ENCODE measurements at regions not wholly inside any gene's neighbourhood (a gene's known extent, or its start where the extent isn't known, plus 50 kb on each side); places are given as distances from the start of the nearest gene placed in this dataset.

DNA sequence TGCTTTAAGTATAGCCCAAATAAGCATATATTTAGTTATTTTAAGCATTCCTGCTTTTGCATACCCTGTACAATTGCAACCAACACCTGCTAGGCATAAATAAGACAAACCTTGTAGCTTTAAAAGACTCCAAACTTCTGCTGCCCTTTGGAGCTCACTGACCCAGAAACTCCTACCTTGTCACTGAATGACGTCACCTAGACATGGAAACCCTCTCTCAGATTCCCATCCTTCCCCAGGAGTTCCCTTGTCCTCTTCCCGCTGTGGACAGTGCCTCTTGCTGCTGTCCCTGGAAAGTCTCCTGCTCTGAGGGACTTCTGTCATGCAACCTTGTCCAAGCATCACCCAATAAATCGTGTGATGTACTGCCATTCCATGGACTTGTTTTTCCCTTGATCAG is 507.2 kb downstream of the GRXCR1 start (continued):
- TF ChIP-seq, protein P1, sequence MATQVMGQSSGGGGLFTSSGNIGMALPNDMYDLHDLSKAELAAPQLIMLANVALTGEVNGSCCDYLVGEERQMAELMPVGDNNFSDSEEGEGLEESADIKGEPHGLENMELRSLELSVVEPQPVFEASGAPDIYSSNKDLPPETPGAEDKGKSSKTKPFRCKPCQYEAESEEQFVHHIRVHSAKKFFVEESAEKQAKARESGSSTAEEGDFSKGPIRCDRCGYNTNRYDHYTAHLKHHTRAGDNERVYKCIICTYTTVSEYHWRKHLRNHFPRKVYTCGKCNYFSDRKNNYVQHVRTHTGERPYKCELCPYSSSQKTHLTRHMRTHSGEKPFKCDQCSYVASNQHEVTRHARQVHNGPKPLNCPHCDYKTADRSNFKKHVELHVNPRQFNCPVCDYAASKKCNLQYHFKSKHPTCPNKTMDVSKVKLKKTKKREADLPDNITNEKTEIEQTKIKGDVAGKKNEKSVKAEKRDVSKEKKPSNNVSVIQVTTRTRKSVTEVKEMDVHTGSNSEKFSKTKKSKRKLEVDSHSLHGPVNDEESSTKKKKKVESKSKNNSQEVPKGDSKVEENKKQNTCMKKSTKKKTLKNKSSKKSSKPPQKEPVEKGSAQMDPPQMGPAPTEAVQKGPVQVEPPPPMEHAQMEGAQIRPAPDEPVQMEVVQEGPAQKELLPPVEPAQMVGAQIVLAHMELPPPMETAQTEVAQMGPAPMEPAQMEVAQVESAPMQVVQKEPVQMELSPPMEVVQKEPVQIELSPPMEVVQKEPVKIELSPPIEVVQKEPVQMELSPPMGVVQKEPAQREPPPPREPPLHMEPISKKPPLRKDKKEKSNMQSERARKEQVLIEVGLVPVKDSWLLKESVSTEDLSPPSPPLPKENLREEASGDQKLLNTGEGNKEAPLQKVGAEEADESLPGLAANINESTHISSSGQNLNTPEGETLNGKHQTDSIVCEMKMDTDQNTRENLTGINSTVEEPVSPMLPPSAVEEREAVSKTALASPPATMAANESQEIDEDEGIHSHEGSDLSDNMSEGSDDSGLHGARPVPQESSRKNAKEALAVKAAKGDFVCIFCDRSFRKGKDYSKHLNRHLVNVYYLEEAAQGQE (IDR thresholded peaks at IDR 0.05; ENCODE audit: unreplicated experiment) = no peak
- TF ChIP-seq POLR2AphosphoS5 (IDR thresholded peaks at IDR 0.05; ENCODE audit: low read depth) (no peak), ZNF331 (CRISPR knock-in tag; IDR thresholded peaks at IDR 0.05; ENCODE audit: low read depth) (no peak), STAT1 (IDR thresholded peaks at IDR 0.05; ENCODE audit: unreplicated experiment) (no peak), NANOG (IDR thresholded peaks at IDR 0.05; ENCODE audit: borderline replicate concordance) (no peak), CREB1 (CRISPR knock-in tag; IDR thresholded peaks at IDR 0.05; ENCODE audit: low read depth) (no peak), JUNB (IDR thresholded peaks at IDR 0.05; ENCODE audit: unreplicated experiment) (no peak)
- TF ChIP-seq, protein P2, sequence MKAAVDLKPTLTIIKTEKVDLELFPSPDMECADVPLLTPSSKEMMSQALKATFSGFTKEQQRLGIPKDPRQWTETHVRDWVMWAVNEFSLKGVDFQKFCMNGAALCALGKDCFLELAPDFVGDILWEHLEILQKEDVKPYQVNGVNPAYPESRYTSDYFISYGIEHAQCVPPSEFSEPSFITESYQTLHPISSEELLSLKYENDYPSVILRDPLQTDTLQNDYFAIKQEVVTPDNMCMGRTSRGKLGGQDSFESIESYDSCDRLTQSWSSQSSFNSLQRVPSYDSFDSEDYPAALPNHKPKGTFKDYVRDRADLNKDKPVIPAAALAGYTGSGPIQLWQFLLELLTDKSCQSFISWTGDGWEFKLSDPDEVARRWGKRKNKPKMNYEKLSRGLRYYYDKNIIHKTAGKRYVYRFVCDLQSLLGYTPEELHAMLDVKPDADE (IDR thresholded peaks at IDR 0.05) = no peak

DNA sequence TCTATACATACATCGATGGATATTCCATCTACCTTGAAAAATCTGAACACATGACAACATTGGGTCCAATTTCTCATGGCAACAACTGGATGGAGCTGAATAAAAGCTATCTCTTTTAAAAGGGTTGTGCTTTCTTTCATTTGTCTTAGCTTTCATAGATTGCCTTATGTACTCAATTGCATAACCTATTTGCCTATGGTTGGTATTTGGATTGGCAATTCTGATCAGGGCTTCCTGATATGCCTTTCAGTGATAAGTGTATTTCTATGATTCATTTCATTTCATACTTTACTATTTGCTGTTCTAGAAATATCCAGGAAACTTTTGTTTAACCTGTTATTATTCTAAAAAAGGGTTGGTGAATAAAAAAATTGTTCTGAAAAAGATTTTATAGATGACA is 509.9 kb downstream of the GRXCR1 start:
- no peak for ATAC-seq
- Histone ChIP-seq H3K79me2 (replicated peaks; ENCODE audit: insufficient read depth) (no peaks in the 10 kb centered on the region), H3K27me3 (ENCODE audit: insufficient read depth) (no peaks in the 10 kb centered on the region), H3K36me3 (ENCODE audit: insufficient read depth) (no peaks in the 10 kb centered on the region; the same call in 1 of the 2 replicates), H3F3A (replicated peaks; ENCODE audit: low read depth) (no peaks in the 10 kb centered on the region), H3K4me2 (no peak overlapping the region), H2AFZ (no peak overlapping the region), H3K27ac (ENCODE audit: low read depth) (no peak overlapping the region), H4K20me1 (replicated peaks; ENCODE audit: insufficient read depth) (no peaks in the 10 kb centered on the region), H3K9me2 (ENCODE audit: insufficient read depth) (peaks cover 22% of the 10 kb centered on the region), H3K4me1 (ENCODE audit: insufficient read depth) (no peaks in the 10 kb centered on the region), H3K4me3 (no peak overlapping the region)
- Mint-ChIP-seq H3K4me3 (no peak overlapping the region), H3K36me3 (ENCODE audit: low read depth) (peaks cover 15% of the 10 kb centered on the region), H3K4me1 (no peaks in the 10 kb centered on the region), H3K27ac (no peak overlapping the region), H3K27me3 (ENCODE audit: insufficient read depth, low read depth, poor library complexity) (peaks cover 3% of the 10 kb centered on the region), H3K9me3 (peaks cover 20% of the 10 kb centered on the region)
- no peak for DNase-seq (ENCODE audit: low spot score)
- TF ChIP-seq, protein P2 (IDR thresholded peaks at IDR 0.05) = no peak
- TF ChIP-seq ZNF114 (CRISPR knock-in tag; IDR thresholded peaks at IDR 0.05) (no peak), ZNF331 (CRISPR knock-in tag; IDR thresholded peaks at IDR 0.05; ENCODE audit: low read depth) (no peak), JUNB (IDR thresholded peaks at IDR 0.05; ENCODE audit: unreplicated experiment) (no peak), NANOG (IDR thresholded peaks at IDR 0.05; ENCODE audit: borderline replicate concordance) (no peak), STAT1 (IDR thresholded peaks at IDR 0.05; ENCODE audit: unreplicated experiment) (no peak), POLR2AphosphoS5 (IDR thresholded peaks at IDR 0.05; ENCODE audit: low read depth) (no peak), EZH2phosphoT487 (IDR thresholded peaks at IDR 0.05; ENCODE audit: unreplicated experiment) (no peak), EZH2 (IDR thresholded peaks at IDR 0.05; ENCODE audit: low read depth, unreplicated experiment) (no peak)
- TF ChIP-seq, protein P1 (IDR thresholded peaks at IDR 0.05; ENCODE audit: unreplicated experiment) = no peak

Measured in GM23338 (cell line).